Mucosa of descending colon (tissue), 3 donors: ENCODE measurements at regions not wholly inside any gene's neighbourhood (a gene's known extent, or its start where the extent isn't known, plus 50 kb on each side); places are given as distances from the start of the nearest gene placed in this dataset.
"Not testable (repeated sequence)": the region's sequence is repeated elsewhere in the genome, so short reads cannot be mapped to it uniquely, and the experiment has no call there.

Experiments
- ATAC-seq: fragments of 200-7000 bp; cut with Tn5 transposase; one replicate; pipeline ENCODE4 v1.9.1; 2020; ENCODE audit warnings: mild to moderate bottlenecking, moderate library complexity
- DNase-seq, 3 donors: peaks; one replicate each; pipeline ENCODE4 v3.0.0-alpha.2; 2020
- H3K36me3 ChIP-seq: fragments of 200-600 bp; one replicate; pipeline ENCODE4 v1.8.0; 2021; ENCODE audit warnings: low read depth, mild to moderate bottlenecking
- H3K4me1 ChIP-seq: fragments of 200-600 bp; one replicate; pipeline ENCODE4 v1.8.0; 2021; ENCODE audit warnings: low read depth, mild to moderate bottlenecking
- H3K4me3 ChIP-seq: fragments of 200-600 bp; one replicate; pipeline ENCODE4 v1.8.0; 2021; ENCODE audit warnings: mild to moderate bottlenecking
- H3K9me3 ChIP-seq: fragments of 200-600 bp; one replicate; pipeline ENCODE4 v1.8.0; 2021; ENCODE audit warnings: mild to moderate bottlenecking
- CTCF ChIP-seq: fragments of 200-600 bp; IDR thresholded peaks from one replicate; pipeline ENCODE4 v1.8.0; 2022; ENCODE audit warnings: antibody characterized with exemption, mild to moderate bottlenecking
- intact Hi-C, 2 donors: fragments of 100-400 bp; cut with DNase I in 1 of 2; cut with micrococcal nuclease in 1 of 2; formaldehyde crosslinking; loops; one replicate each; pipeline versions ENCODE4 v1.11.0 to v1.11.1; 2022; cut with DNase I, micrococcal nuclease
- donor health status: DM: no; HTN: no; CAD: no; lungs with moderate emphysema.
- donor health status: DM: no; HTN: no; CAD: no.
- donor health status: DM: no; HTN: yes; CAD: no.

GRCh38 chr13:67395577-67395976 lies 165.4 kb upstream of the PCDH9 start:
- no peak for DNase-seq
- Histone ChIP-seq H3K36me3 (no peaks in the 10 kb centered on the region), H3K4me1 (no peaks in the 10 kb centered on the region), H3K9me3 (no peaks in the 10 kb centered on the region), H3K4me3 (no peak overlapping the region)
- ATAC-seq, result no peak
- intact Hi-C loops, result no loop called here
- TF ChIP-seq CTCF, result no peak

GRCh38 chr13:67392014-67392413 lies 161.9 kb upstream of the PCDH9 start:
- Histone ChIP-seq H3K36me3 (no peaks in the 10 kb centered on the region), H3K4me3 (no peak overlapping the region), H3K9me3 (no peaks in the 10 kb centered on the region), H3K4me1 (no peaks in the 10 kb centered on the region)
- no peak for TF ChIP-seq CTCF
- ATAC-seq (no peak), DNase-seq (no peak)
- intact Hi-C loops, result no loop called here

- TF ChIP-seq CTCF, result no peak
- Histone ChIP-seq H3K4me3 (no peak overlapping the region), H3K9me3 (no peaks in the 10 kb centered on the region), H3K36me3 (no peaks in the 10 kb centered on the region), H3K4me1 (no peaks in the 10 kb centered on the region)
- ATAC-seq, result no peak
- intact Hi-C loops, result no loop called here
- no peak for DNase-seq
These were observed 160.4 kb upstream of the PCDH9 start for GRCh38 chr13:67390462-67391086.

- no peak for ATAC-seq
- intact Hi-C loops, result no loop called here
- Histone ChIP-seq H3K36me3 (no peaks in the 10 kb centered on the region), H3K9me3 (no peaks in the 10 kb centered on the region), H3K4me1 (no peaks in the 10 kb centered on the region), H3K4me3 (no peak overlapping the region)
- TF ChIP-seq CTCF, result no peak
- DNase-seq, result no peak
These were observed 159.0 kb upstream of the PCDH9 start for GRCh38 chr13:67389171-67389570.

- not testable (repeated sequence) for DNase-seq, ATAC-seq
These were observed 153.1 kb upstream of the PCDH9 start for GRCh38 chr13:67383109-67383757.

GRCh38 chr13:67377919-67378318 lies 147.8 kb upstream of the PCDH9 start:
- no peak for TF ChIP-seq CTCF
- Histone ChIP-seq H3K4me1 (no peaks in the 10 kb centered on the region), H3K36me3 (no peaks in the 10 kb centered on the region), H3K9me3 (no peaks in the 10 kb centered on the region), H3K4me3 (no peak overlapping the region)
- intact Hi-C loops, result no loop called here
- ATAC-seq (no peak), DNase-seq (no peak)

More at GRCh38 chr13:67383109-67383757, 153.1 kb upstream of the PCDH9 start:
- H3K36me3 ChIP-seq, intact Hi-C loops, H3K4me1 ChIP-seq, H3K9me3 ChIP-seq, H3K4me3 ChIP-seq: not testable (repeated sequence)
